ENCODE measurements at regions not wholly inside any gene's neighbourhood (a gene's known extent, or its start where the extent isn't known, plus 50 kb on each side); places are given as distances from the start of the nearest gene placed in this dataset.

GRCh38 chr10:105785721-105786120 is 1144.6 kb downstream of the SORCS3 start:
- intact Hi-C loops (cut with DNase I): no loop called here
- 42 to 50% (median 44%) methylated on average over 3 of the region's 3 CpGs for WGBS, 4 donors
- H3K27ac ChIP-seq: no peak overlapping the region
- H3K36me3 ChIP-seq (replicated peaks in 1 of 2): no peaks in the 10 kb centered on the region
- TF ChIP-seq POLR2A (IDR thresholded peaks at IDR 0.05) (no peak), CTCF (IDR thresholded peaks at IDR 0.05) (no peak)
- no peaks in the 10 kb centered on the region for H3K9me3 ChIP-seq (replicated peaks in 1 of 3)
- no peak overlapping the region for H3K4me3 ChIP-seq
- no peaks in the 10 kb centered on the region for H3K4me1 ChIP-seq (replicated peaks in 1 of 2)
- H3K27me3 ChIP-seq: no peaks in the 10 kb centered on the region
- DNase-seq: no peak

- H3K36me3 ChIP-seq (replicated peaks in 1 of 2): no peaks in the 10 kb centered on the region
- no peak for DNase-seq
- 52 to 65% (median 56%) methylated on average over 7 of the region's 7 CpGs for WGBS, 4 donors
- no peak overlapping the region for H3K27ac ChIP-seq
- TF ChIP-seq POLR2A (IDR thresholded peaks at IDR 0.05): no peak
- no peak for TF ChIP-seq CTCF (IDR thresholded peaks at IDR 0.05)
- intact Hi-C loops (cut with DNase I): no loop called here
- no peaks in the 10 kb centered on the region for H3K4me1 ChIP-seq (replicated peaks in 1 of 2)
- H3K9me3 ChIP-seq (replicated peaks in 1 of 3): no peaks in the 10 kb centered on the region
- H3K4me3 ChIP-seq: no peak overlapping the region
- no peaks in the 10 kb centered on the region for H3K27me3 ChIP-seq
Measured at GRCh38 chr10:105783936-105784483, 1142.9 kb downstream of the SORCS3 start.

DNA sequence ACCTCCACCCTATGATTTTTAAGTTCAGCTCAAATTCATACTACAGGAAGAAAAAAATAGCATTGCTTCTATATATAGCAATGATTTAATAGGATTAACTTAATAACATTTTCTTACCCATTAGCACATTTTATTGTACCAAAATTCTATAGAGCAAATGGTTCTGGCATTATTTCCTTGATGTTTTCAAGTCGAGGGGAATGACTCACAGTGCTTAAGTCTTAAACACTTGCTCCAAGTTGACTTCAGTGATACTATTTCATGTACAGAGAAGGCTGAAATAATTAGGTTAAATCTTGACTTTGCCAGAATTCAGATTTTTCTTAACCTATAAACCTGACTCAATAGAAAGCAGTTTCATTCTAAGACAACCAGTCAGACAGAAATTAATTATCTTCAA is 1133.8 kb downstream of the SORCS3 start:
- Histone ChIP-seq H3K9me3 (replicated peaks in 1 of 3) (no peaks in the 10 kb centered on the region), H3K4me3 (no peak overlapping the region), H3K27ac (no peak overlapping the region), H3K36me3 (replicated peaks in 1 of 2) (no peaks in the 10 kb centered on the region), H3K27me3 (no peaks in the 10 kb centered on the region), H3K4me1 (replicated peaks in 1 of 2) (no peaks in the 10 kb centered on the region)
- TF ChIP-seq CTCF (IDR thresholded peaks at IDR 0.05) (no peak), POLR2A (IDR thresholded peaks at IDR 0.05) (no peak)
- intact Hi-C loops (cut with DNase I): no loop called here
- no peak for DNase-seq
- WGBS, 4 donors: 30 to 58% (median 31%) methylated on average over 1 of the region's 1 CpG

DNA sequence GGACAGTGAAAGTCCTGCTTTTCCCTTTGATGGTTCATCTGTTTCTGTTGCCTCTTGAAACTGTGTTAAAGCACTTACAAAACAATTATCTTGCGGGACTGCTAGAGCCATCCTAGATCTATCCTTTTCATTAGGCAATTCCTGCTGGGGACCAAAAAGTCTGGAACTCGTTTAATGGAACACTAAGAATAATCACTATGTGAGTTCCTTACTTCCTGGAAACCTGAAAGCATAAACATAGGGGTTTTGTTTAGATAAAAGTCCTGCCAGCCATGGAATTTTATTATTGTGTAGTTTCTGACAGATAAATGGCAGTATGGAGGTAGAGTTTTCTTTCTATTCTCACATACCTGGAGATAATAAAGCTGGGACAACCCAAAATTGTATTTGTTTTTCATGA is 1133.3 kb downstream of the SORCS3 start:
- WGBS, 4 donors: 28 to 48% (median 34%) methylated on average over 2 of the region's 2 CpGs

More for the DNA sequence above, 1133.3 kb downstream of the SORCS3 start:
- TF ChIP-seq CTCF (IDR thresholded peaks at IDR 0.05) (no peak), POLR2A (IDR thresholded peaks at IDR 0.05) (no peak)
- no peaks in the 10 kb centered on the region for H3K27me3 ChIP-seq
- H3K36me3 ChIP-seq (replicated peaks in 1 of 2): no peaks in the 10 kb centered on the region
- H3K27ac ChIP-seq: no peak overlapping the region
- H3K4me3 ChIP-seq: no peak overlapping the region
- intact Hi-C loops (cut with DNase I): no loop called here
- H3K4me1 ChIP-seq (replicated peaks in 1 of 2): no peaks in the 10 kb centered on the region
- no peak for DNase-seq
- no peaks in the 10 kb centered on the region for H3K9me3 ChIP-seq (replicated peaks in 1 of 3)

Data from adrenal gland (tissue), 9 donors.